Prostate gland (tissue), 2 donors: ENCODE measurements at regions not wholly inside any gene's neighbourhood (a gene's known extent, or its start where the extent isn't known, plus 50 kb on each side); places are given as distances from the start of the nearest gene placed in this dataset.

ENCODE experiments used
- DNase-seq: peaks from one replicate; pipeline ENCODE4 v3.0.0-alpha.2; 2019; ENCODE audit warnings: low spot score
- H3K27ac ChIP-seq, 2 donors: fragments of 200-600 bp; sonication (generic); 2 replicates each; pipeline ENCODE4 v1.5.1; 2017 to 2019
- H3K27me3 ChIP-seq: fragments of 200-600 bp; sonication (generic); replicated peaks from 2 replicates; pipeline ENCODE4 v1.5.1; 2019; ENCODE audit not compliant: insufficient read depth
- H3K36me3 ChIP-seq, 2 donors: fragments of 200-600 bp; sonication (generic); 1 replicate in 1 of 2; 2 replicates in 1 of 2; pipeline versions ENCODE4 v1.5.1 to v1.8.1; 2017 to 2019
- H3K4me1 ChIP-seq: fragments of 200-600 bp; sonication (generic); replicated peaks from 2 replicates; pipeline ENCODE4 v1.5.1; 2019
- H3K4me3 ChIP-seq, 2 donors: fragments of 200-600 bp; sonication (generic); 2 replicates each; pipeline ENCODE4 v1.5.1; 2017 to 2019
- H3K9me3 ChIP-seq: fragments of 200-600 bp; sonication (generic); 2 replicates; pipeline ENCODE4 v1.5.1; 2017
- POLR2A ChIP-seq: fragments of 450-650 bp; IDR thresholded peaks from one replicate; pipeline ENCODE4 v1.6.1; 2016; ENCODE audit warnings: antibody characterized with exemption, mild to moderate bottlenecking
- POLR2AphosphoS5 ChIP-seq: sonication (generic); formaldehyde crosslinking; IDR thresholded peaks from one replicate; pipeline ENCODE4 v1.6.1; 2017; ENCODE audit warnings: antibody characterized with exemption
- WGBS: methylation state at CpG from one replicate; pipeline ENCODE4 v1.1.5; 2018; 5-methylcytosine and 5-hydroxymethylcytosine counted together
- intact Hi-C: fragments of 100-400 bp; cut with DNase I; formaldehyde crosslinking; loops from one replicate; pipeline ENCODE4 v1.14.2; 2022
- TF ChIP-seq, protein P1 (sequence below), 4 experiments: fragments of 200-600 bp in 2 of 4; fragments of 450-650 bp in 2 of 4; sonication (generic) in 2 of 4; IDR thresholded peaks; 1 replicate in 3 of 4; 2 replicates in 1 of 4; pipeline ENCODE4 v1.5.1; 2016 to 2019; ENCODE audit warnings: antibody characterized with exemption in 4 of 4, mild to moderate bottlenecking in 2 of 4, moderate library complexity in 2 of 4

DNA sequence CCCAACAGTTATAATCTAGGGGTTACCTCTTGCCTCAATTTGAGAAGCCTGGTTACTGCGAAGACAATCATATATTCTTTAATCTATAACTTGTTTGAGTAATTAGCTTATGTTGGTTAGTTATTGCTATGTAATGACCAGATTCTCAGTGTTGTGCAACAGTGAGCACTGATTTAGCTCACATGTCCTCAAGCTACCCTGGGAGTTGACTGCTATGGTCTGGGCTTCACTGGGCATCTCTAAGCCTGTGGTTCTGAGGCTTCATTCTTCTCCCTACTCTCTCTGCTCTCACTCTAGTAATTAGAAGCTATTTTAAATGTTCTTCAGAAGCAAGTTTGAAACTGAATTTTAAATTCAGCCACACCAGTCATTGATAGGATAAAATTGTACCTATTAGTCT lies 371.8 kb downstream of the PBX1 start:
- no peak for DNase-seq
- Histone ChIP-seq H3K36me3 (no peaks in the 10 kb centered on the region), H3K9me3 (no peaks in the 10 kb centered on the region), H3K27ac (no peak overlapping the region), H3K27me3 (no peaks in the 10 kb centered on the region), H3K4me3 (no peak overlapping the region), H3K4me1 (no peaks in the 10 kb centered on the region)
- TF ChIP-seq POLR2A (no peak), POLR2AphosphoS5 (no peak)
- TF ChIP-seq, protein P1, sequence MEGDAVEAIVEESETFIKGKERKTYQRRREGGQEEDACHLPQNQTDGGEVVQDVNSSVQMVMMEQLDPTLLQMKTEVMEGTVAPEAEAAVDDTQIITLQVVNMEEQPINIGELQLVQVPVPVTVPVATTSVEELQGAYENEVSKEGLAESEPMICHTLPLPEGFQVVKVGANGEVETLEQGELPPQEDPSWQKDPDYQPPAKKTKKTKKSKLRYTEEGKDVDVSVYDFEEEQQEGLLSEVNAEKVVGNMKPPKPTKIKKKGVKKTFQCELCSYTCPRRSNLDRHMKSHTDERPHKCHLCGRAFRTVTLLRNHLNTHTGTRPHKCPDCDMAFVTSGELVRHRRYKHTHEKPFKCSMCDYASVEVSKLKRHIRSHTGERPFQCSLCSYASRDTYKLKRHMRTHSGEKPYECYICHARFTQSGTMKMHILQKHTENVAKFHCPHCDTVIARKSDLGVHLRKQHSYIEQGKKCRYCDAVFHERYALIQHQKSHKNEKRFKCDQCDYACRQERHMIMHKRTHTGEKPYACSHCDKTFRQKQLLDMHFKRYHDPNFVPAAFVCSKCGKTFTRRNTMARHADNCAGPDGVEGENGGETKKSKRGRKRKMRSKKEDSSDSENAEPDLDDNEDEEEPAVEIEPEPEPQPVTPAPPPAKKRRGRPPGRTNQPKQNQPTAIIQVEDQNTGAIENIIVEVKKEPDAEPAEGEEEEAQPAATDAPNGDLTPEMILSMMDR (IDR thresholded peaks at IDR 0.05) = no peak
- WGBS = 100% methylated on average over 1 of the region's 1 CpG
- intact Hi-C loops = no loop called here

DNA sequence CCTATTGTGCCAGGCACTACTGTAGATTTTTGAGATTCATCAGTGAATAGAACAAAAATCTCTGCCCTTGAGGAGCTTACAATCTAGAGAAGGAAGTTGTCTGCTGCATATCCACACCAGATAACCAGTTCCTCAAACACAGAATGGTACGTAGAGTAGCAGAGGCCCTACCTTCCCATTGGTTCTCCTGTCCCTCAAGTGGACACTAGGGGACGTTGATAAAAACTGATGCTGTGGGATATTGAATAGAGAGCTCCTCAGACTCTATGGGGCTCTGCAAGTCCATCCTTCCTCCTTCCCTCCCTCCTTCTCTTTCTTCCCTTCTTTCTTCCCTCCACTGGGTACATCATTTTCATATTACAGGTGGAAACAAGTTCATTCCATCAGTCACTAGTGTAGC lies 371.3 kb downstream of the PBX1 start:
- H3K27ac ChIP-seq = no peak overlapping the region
- H3K27me3 ChIP-seq = no peaks in the 10 kb centered on the region
- no peaks in the 10 kb centered on the region for H3K9me3 ChIP-seq
- no peak overlapping the region for H3K4me3 ChIP-seq
- DNase-seq = no peak
- WGBS = 79% methylated on average over 2 of the region's 2 CpGs
- TF ChIP-seq, protein P1 (IDR thresholded peaks at IDR 0.05) = no peak
- no peak for TF ChIP-seq POLR2A
- TF ChIP-seq POLR2AphosphoS5 = no peak
- H3K4me1 ChIP-seq = no peaks in the 10 kb centered on the region
- intact Hi-C loops = no loop called here
- H3K36me3 ChIP-seq = no peaks in the 10 kb centered on the region

DNA sequence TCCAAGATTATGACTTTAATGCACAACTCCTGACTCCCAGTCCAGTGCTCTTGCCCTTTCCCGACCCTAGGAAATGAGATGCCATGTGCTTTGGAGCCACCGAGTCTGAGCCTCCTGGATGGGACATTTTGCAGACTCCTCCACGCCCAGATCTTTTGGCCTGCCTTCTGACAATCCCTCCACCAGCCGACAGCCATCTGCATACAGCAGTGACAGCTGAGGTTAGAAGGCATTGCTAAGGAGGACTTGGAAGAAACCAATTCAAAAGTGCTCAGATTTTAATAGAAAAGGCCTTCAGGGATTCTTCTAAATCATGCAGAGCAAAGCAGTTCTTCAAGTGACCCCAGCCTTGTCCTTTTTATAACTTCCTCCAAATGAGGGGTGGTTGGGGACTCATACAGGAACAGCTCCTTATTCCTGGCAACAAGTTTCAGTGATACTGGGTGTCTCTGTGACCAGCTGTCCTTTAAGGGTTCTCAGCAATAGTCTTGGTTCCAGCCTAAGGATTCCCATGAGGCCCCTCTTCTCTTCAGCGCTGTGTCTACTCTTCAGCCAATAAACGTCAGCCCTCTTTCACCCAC lies 369.3 kb downstream of the PBX1 start:
- WGBS = 81% methylated on average over 6 of the region's 6 CpGs
- H3K27me3 ChIP-seq = no peaks in the 10 kb centered on the region
- intact Hi-C loops = no loop called here
- no peaks in the 10 kb centered on the region for H3K9me3 ChIP-seq
- H3K36me3 ChIP-seq = no peaks in the 10 kb centered on the region
- H3K4me3 ChIP-seq = no peak overlapping the region
- H3K27ac ChIP-seq = no peak overlapping the region
- no peak for DNase-seq
- TF ChIP-seq, protein P1 (IDR thresholded peaks at IDR 0.05) = no peak
- TF ChIP-seq POLR2AphosphoS5 (no peak), POLR2A (no peak)
- no peaks in the 10 kb centered on the region for H3K4me1 ChIP-seq

DNA sequence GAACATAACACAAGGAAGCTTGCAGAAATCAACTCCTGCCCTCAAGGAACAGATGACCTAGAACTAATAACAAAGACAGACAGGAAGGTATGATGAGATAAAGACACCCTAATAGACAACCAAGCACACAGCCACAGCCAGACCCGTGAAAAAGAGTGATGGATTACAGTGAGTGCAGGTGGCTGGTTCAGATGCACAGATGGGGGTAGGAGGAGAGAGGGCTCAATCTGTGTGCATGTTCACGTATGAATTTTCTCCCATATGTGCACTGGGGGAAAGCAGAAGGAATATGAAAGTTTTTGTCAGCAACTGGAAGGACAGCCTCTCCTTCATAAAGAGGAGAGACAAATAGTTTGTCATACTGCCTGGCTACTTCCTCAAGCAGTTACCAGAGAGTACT lies 367.1 kb downstream of the PBX1 start:
- H3K36me3 ChIP-seq = no peaks in the 10 kb centered on the region
- no peak for DNase-seq
- H3K4me1 ChIP-seq = no peaks in the 10 kb centered on the region
- no peak overlapping the region for H3K4me3 ChIP-seq
- WGBS = 60% methylated on average over 2 of the region's 2 CpGs
- TF ChIP-seq, protein P1 (IDR thresholded peaks at IDR 0.05) = no peak
- TF ChIP-seq POLR2AphosphoS5 (no peak), POLR2A (no peak)
- no peak overlapping the region for H3K27ac ChIP-seq
- intact Hi-C loops = no loop called here
- H3K27me3 ChIP-seq = no peaks in the 10 kb centered on the region
- no peaks in the 10 kb centered on the region for H3K9me3 ChIP-seq

DNA sequence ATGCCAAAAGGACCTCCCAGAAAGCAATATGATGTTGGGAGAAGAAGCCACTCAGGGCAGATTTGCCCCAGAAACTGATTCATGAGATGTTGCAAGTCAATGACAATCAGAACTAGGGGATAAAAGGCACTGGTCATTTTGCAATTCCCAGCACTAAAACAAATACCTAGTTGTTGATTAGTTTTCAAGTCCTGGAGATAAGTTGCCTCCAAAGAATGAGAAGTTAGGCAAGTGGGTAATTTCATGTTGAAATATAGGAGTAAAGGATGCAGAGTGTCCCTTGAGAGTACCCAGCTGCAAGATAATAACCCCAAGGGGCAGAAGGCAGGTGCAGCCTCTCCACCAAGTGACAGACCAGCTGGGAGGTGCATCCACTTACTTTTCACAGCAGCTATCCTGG lies 363.6 kb downstream of the PBX1 start:
- H3K27me3 ChIP-seq = no peaks in the 10 kb centered on the region
- intact Hi-C loops = no loop called here

More for the DNA sequence above, 363.6 kb downstream of the PBX1 start:
- H3K4me1 ChIP-seq = no peaks in the 10 kb centered on the region
- TF ChIP-seq POLR2A (no peak), POLR2AphosphoS5 (no peak)
- no peak for DNase-seq
- no peak overlapping the region for H3K4me3 ChIP-seq
- no peaks in the 10 kb centered on the region for H3K36me3 ChIP-seq
- H3K27ac ChIP-seq = no peak overlapping the region
- H3K9me3 ChIP-seq = no peaks in the 10 kb centered on the region
